Endothelial cell (in vitro differentiated cells): ENCODE measurements at regions not wholly inside any gene's neighbourhood (a gene's known extent, or its start where the extent isn't known, plus 50 kb on each side); places are given as distances from the start of the nearest gene placed in this dataset.
"Not testable (repeated sequence)": the region's sequence is repeated elsewhere in the genome, so short reads cannot be mapped to it uniquely, and the experiment has no call there.

Source experiments
- DNase-seq: peaks from one replicate; pipeline ENCODE4 v3.0.0; 2021; ENCODE audit warnings: low spot score
- H3K27ac Mint-ChIP-seq: one replicate; pipeline ENCODE4 v1.8.0; 2021; ENCODE audit warnings: mixed read lengths, inconsistent platforms; ENCODE audit not compliant: unreplicated experiment
- H3K27me3 Mint-ChIP-seq: one replicate; pipeline ENCODE4 v1.8.0; 2021; ENCODE audit warnings: mild to moderate bottlenecking, moderate library complexity, mixed read lengths, inconsistent platforms; ENCODE audit not compliant: unreplicated experiment
- H3K36me3 Mint-ChIP-seq: one replicate; pipeline ENCODE4 v1.8.0; 2021; ENCODE audit warnings: mild to moderate bottlenecking, low read depth, mixed read lengths, inconsistent platforms; ENCODE audit not compliant: unreplicated experiment
- H3K4me1 Mint-ChIP-seq: one replicate; pipeline ENCODE4 v1.8.0; 2021; ENCODE audit warnings: mild to moderate bottlenecking, mixed read lengths, inconsistent platforms; ENCODE audit not compliant: unreplicated experiment
- H3K4me3 Mint-ChIP-seq: one replicate; pipeline ENCODE4 v1.8.0; 2021; ENCODE audit warnings: mild to moderate bottlenecking, mixed read lengths, inconsistent platforms; ENCODE audit not compliant: unreplicated experiment
- H3K9me3 Mint-ChIP-seq: one replicate; pipeline ENCODE4 v1.8.0; 2021; ENCODE audit warnings: mixed read lengths, inconsistent platforms; ENCODE audit not compliant: unreplicated experiment
- CTCF ChIP-seq: fragments of 200-600 bp; sonication (generic); IDR thresholded peaks from one replicate; pipeline ENCODE4 v1.5.0; 2021; ENCODE audit warnings: antibody characterized with exemption; ENCODE audit not compliant: unreplicated experiment

- no peak overlapping the region for H3K27ac Mint-ChIP-seq
- no peak overlapping the region for H3K4me3 Mint-ChIP-seq
- H3K4me1 Mint-ChIP-seq = no peaks in the 10 kb centered on the region
- H3K27me3 Mint-ChIP-seq = peaks cover 2% of the 10 kb centered on the region
- no peak for TF ChIP-seq CTCF
- no peaks in the 10 kb centered on the region for H3K36me3 Mint-ChIP-seq
- no peaks in the 10 kb centered on the region for H3K9me3 Mint-ChIP-seq
- DNase-seq = no peak
Measured at GRCh38 chr17:52451294-52451861, 292.9 kb upstream of the CA10 start.

GRCh38 chr17:52442350-52442749, 283.8 kb upstream of the CA10 start:
- peaks cover 1% of the 10 kb centered on the region for H3K27me3 Mint-ChIP-seq
- no peak overlapping the region for H3K4me3 Mint-ChIP-seq
- H3K27ac Mint-ChIP-seq = no peak overlapping the region
- no peaks in the 10 kb centered on the region for H3K9me3 Mint-ChIP-seq
- no peak for TF ChIP-seq CTCF
- no peaks in the 10 kb centered on the region for H3K4me1 Mint-ChIP-seq
- H3K36me3 Mint-ChIP-seq = no peaks in the 10 kb centered on the region
- no peak for DNase-seq

GRCh38 chr17:52420555-52421078, 262.1 kb upstream of the CA10 start:
- no peak for DNase-seq
- Mint-ChIP-seq H3K27me3 (peaks cover 1% of the 10 kb centered on the region), H3K9me3 (no peaks in the 10 kb centered on the region), H3K36me3 (no peaks in the 10 kb centered on the region), H3K4me3 (no peak overlapping the region), H3K4me1 (no peaks in the 10 kb centered on the region), H3K27ac (no peak overlapping the region)
- TF ChIP-seq CTCF = no peak

- Mint-ChIP-seq H3K9me3 (no peaks in the 10 kb centered on the region), H3K27me3 (peaks cover 1% of the 10 kb centered on the region), H3K4me3 (no peak overlapping the region), H3K4me1 (no peaks in the 10 kb centered on the region), H3K36me3 (no peaks in the 10 kb centered on the region), H3K27ac (no peak overlapping the region)
- TF ChIP-seq CTCF = no peak
- no peak for DNase-seq
Measured at GRCh38 chr17:52419229-52419641, 260.7 kb upstream of the CA10 start.

- no peaks in the 10 kb centered on the region for H3K36me3 Mint-ChIP-seq
- no peaks in the 10 kb centered on the region for H3K4me1 Mint-ChIP-seq
- no peak for DNase-seq
- H3K4me3 Mint-ChIP-seq = no peak overlapping the region
- no peak overlapping the region for H3K27ac Mint-ChIP-seq
- no peaks in the 10 kb centered on the region for H3K9me3 Mint-ChIP-seq
- no peak for TF ChIP-seq CTCF
- peaks cover 6% of the 10 kb centered on the region for H3K27me3 Mint-ChIP-seq
Measured at GRCh38 chr17:52410781-52411180, 252.3 kb upstream of the CA10 start.

- H3K4me1 Mint-ChIP-seq, H3K27me3 Mint-ChIP-seq, H3K9me3 Mint-ChIP-seq, H3K4me3 Mint-ChIP-seq, H3K27ac Mint-ChIP-seq, H3K36me3 Mint-ChIP-seq: not testable (repeated sequence)
- peak; percentile 3 for DNase-seq
Measured at GRCh38 chr17:52409222-52409621, 250.7 kb upstream of the CA10 start.
